Panc1 (cell line): ENCODE measurements at regions not wholly inside any gene's neighbourhood (a gene's known extent, or its start where the extent isn't known, plus 50 kb on each side); places are given as distances from the start of the nearest gene placed in this dataset.

ENCODE experiments used
- ATAC-seq: fragments of 200-7000 bp; cut with Tn5 transposase; 2 replicates; pipeline ENCODE4 v1.9.1; 2020; ENCODE audit warnings: mild to moderate bottlenecking, moderate library complexity
- BruUV-seq: library from RNA; stranded (reverse); fragments of 400-500 nt; replicated peaks from 2 replicates; lab custom pipeline; 2021; lab: Mats Ljungman, UMichigan
- CTCF ChIA-PET: fragments of 300-600 bp; sonication (Branson Sonifier 250); formaldehyde crosslinking; loops from one replicate; lab custom pipeline; 2022; ENCODE audit warnings: antibody characterized with exemption; lab: Charles Lee
- POLR2A ChIA-PET: fragments of 300-600 bp; sonication (Branson Sonifier 250); formaldehyde crosslinking; loops from one replicate; lab custom pipeline; 2022; ENCODE audit warnings: antibody characterized with exemption; lab: Charles Lee
- DNase-seq: peaks from one replicate; pipeline ENCODE4 v3.0.0-alpha.2; 2010; ENCODE audit warnings: low read depth, low spot score
- H3K27ac ChIP-seq: 2 replicates; pipeline ENCODE4 v1.5.1; 2011; ENCODE audit warnings: mild to moderate bottlenecking, low read length, inconsistent platforms
- H3K27me3 ChIP-seq: fragments of 200-500 bp; sonication (Bioruptor generic); 2 replicates; pipeline ENCODE4 v1.6.0; 2014; ENCODE audit warnings: low read length, inconsistent platforms; ENCODE audit not compliant: control insufficient read depth, insufficient read depth
- H3K36me3 ChIP-seq: fragments of 200-500 bp; sonication (Bioruptor generic); 2 replicates; pipeline ENCODE4 v1.5.1; 2014; ENCODE audit warnings: inconsistent platforms, mild to moderate bottlenecking, low read length, moderate library complexity; ENCODE audit not compliant: control insufficient read depth, insufficient read depth
- H3K4me1 ChIP-seq: 2 replicates; pipeline ENCODE4 v1.5.1; 2011; ENCODE audit warnings: inconsistent platforms, mild to moderate bottlenecking, low read length, moderate library complexity; ENCODE audit not compliant: control insufficient read depth, insufficient read depth
- H3K4me3 ChIP-seq, 2 experiments: 2 replicates each; pipeline ENCODE4 v1.5.1; 2011 to 2012; ENCODE audit warnings: low read depth in 2 of 2, low read length in 2 of 2, mild to moderate bottlenecking in 2 of 2, inconsistent platforms in 1 of 2, moderate library complexity in 1 of 2
- H3K9me3 ChIP-seq: fragments of 200-500 bp; sonication (Bioruptor generic); 2 replicates; pipeline ENCODE4 v1.5.1; 2014; ENCODE audit warnings: low read depth, mild to moderate bottlenecking, inconsistent platforms, low read length, moderate library complexity; ENCODE audit not compliant: control insufficient read depth, insufficient read depth
- CTCF ChIP-seq: fragments of 450-650 bp; IDR thresholded peaks from 2 replicates; pipeline ENCODE4 v1.5.1; 2017; ENCODE audit warnings: mild to moderate bottlenecking
- POLR2AphosphoS5 ChIP-seq: IDR thresholded peaks from 2 replicates; pipeline ENCODE4 v1.6.1; 2012; ENCODE audit warnings: mild to moderate bottlenecking, low read depth, low read length, moderate library complexity
- SIN3A ChIP-seq: IDR thresholded peaks from 2 replicates; pipeline ENCODE4 v1.6.1; 2012; ENCODE audit warnings: low read depth, mild to moderate bottlenecking, low read length, moderate library complexity, borderline replicate concordance; ENCODE audit not compliant: insufficient read depth
- TCF7L2 ChIP-seq: IDR thresholded peaks from 2 replicates; pipeline ENCODE4 v1.6.1; 2011; ENCODE audit warnings: mild to moderate bottlenecking, low read depth, low read length, inconsistent platforms
- in situ Hi-C: cut with HindIII; loops from 2 replicates; pipeline ENCODE4 v1.10.0; 2016; ENCODE audit warnings: low sequenced_read_pairs, low pct_unique_long_range_greater_than_20kb
- intact Hi-C: fragments of 100-400 bp; cut with micrococcal nuclease; formaldehyde crosslinking; loops from one replicate; pipeline ENCODE4 v1.10.0; 2022; ENCODE audit not compliant: unreplicated experiment
- TF ChIP-seq, protein P1 (sequence below), 2 experiments: IDR thresholded peaks; 2 replicates each; pipeline ENCODE4 v1.6.1; 2011 to 2012; ENCODE audit warnings: low read depth in 2 of 2, control low read depth in 1 of 2, low read length in 1 of 2, mild to moderate bottlenecking in 1 of 2, moderate library complexity in 1 of 2; ENCODE audit not compliant: insufficient read depth in 1 of 2

GRCh38 chr3:144683065-144683464 lies 711.4 kb downstream of the DIPK2A start:
- CTCF ChIA-PET = no interaction called here

DNA sequence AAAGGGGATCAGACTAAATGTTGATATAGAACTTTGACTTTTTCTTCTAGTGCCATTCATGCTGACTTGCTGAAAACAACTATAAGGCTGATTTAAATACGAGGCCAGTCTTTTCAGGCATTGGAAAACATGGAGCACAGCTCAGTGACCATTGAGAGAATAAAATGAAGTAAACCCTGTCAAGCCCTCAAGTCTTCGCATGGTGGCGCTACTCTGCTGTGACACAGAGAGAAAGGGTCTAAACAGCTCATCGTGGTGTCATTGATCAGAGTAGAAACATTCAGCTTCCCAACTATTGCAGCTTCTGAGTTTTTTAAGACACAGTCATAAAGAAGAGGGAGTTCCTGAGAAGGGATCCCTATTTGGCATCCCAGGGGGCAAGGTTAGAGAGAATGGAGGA lies 716.2 kb downstream of the DIPK2A start:
- Histone ChIP-seq H3K9me3 (peaks cover 13% of the 10 kb centered on the region), H3K27me3 (no peaks in the 10 kb centered on the region), H3K4me1 (no peaks in the 10 kb centered on the region), H3K27ac (no peak overlapping the region), H3K36me3 (no peaks in the 10 kb centered on the region), H3K4me3 (no peak overlapping the region)
- no peak for DNase-seq
- ATAC-seq = no peak
- BruUV-seq = no TSS peak
- POLR2A ChIA-PET = no interaction called here
- CTCF ChIA-PET = no interaction called here
- TF ChIP-seq POLR2AphosphoS5 (no peak), TCF7L2 (no peak)
- TF ChIP-seq, protein P1, sequence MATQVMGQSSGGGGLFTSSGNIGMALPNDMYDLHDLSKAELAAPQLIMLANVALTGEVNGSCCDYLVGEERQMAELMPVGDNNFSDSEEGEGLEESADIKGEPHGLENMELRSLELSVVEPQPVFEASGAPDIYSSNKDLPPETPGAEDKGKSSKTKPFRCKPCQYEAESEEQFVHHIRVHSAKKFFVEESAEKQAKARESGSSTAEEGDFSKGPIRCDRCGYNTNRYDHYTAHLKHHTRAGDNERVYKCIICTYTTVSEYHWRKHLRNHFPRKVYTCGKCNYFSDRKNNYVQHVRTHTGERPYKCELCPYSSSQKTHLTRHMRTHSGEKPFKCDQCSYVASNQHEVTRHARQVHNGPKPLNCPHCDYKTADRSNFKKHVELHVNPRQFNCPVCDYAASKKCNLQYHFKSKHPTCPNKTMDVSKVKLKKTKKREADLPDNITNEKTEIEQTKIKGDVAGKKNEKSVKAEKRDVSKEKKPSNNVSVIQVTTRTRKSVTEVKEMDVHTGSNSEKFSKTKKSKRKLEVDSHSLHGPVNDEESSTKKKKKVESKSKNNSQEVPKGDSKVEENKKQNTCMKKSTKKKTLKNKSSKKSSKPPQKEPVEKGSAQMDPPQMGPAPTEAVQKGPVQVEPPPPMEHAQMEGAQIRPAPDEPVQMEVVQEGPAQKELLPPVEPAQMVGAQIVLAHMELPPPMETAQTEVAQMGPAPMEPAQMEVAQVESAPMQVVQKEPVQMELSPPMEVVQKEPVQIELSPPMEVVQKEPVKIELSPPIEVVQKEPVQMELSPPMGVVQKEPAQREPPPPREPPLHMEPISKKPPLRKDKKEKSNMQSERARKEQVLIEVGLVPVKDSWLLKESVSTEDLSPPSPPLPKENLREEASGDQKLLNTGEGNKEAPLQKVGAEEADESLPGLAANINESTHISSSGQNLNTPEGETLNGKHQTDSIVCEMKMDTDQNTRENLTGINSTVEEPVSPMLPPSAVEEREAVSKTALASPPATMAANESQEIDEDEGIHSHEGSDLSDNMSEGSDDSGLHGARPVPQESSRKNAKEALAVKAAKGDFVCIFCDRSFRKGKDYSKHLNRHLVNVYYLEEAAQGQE (IDR thresholded peaks at IDR 0.05; ENCODE audit: insufficient read depth in 1 of 2, low read depth in 2 of 2, low read length in 1 of 2) = no peak
- intact Hi-C loops = no loop called here
- in situ Hi-C loops = no loop called here

More at GRCh38 chr3:144683065-144683464, 711.4 kb downstream of the DIPK2A start:
- no peak overlapping the region for H3K4me3 ChIP-seq
- in situ Hi-C loops (no loop called here), intact Hi-C loops (no loop called here)
- no peaks in the 10 kb centered on the region for H3K36me3 ChIP-seq
- POLR2A ChIA-PET = interaction anchor here (0.6 kb wide), 1 partner anchor 1004 kb away, joined by 7 read pairs; no protein-coding TSS in a partner anchor
- peaks cover 10% of the 10 kb centered on the region for H3K9me3 ChIP-seq
- DNase-seq (no peak), ATAC-seq (no peak)
- no TSS peak for BruUV-seq
- H3K4me1 ChIP-seq = no peaks in the 10 kb centered on the region
- H3K27me3 ChIP-seq = no peaks in the 10 kb centered on the region
- no peak overlapping the region for H3K27ac ChIP-seq
- TF ChIP-seq POLR2AphosphoS5 = no peak
- no peak for TF ChIP-seq TCF7L2
- TF ChIP-seq, protein P1 (IDR thresholded peaks at IDR 0.05; ENCODE audit: insufficient read depth in 1 of 2, low read depth in 2 of 2, low read length in 1 of 2) = no peak
- no peak for TF ChIP-seq CTCF
- no peak for TF ChIP-seq SIN3A
